Endothelial cell of umbilical vein (primary cell): ENCODE measurements at regions not wholly inside any gene's neighbourhood (a gene's known extent, or its start where the extent isn't known, plus 50 kb on each side); places are given as distances from the start of the nearest gene placed in this dataset.

Source experiments
- FOS ChIP-seq: IDR thresholded peaks from 2 replicates; pipeline ENCODE4 v1.6.1; 2011; ENCODE audit warnings: mild to moderate bottlenecking, low read length, moderate library complexity, borderline replicate concordance; ENCODE audit not compliant: insufficient read depth
- MYC ChIP-seq: IDR thresholded peaks from one replicate; pipeline ENCODE4 v1.6.1; 2011; ENCODE audit warnings: mild to moderate bottlenecking, low read depth, low read length
- POLR2AphosphoS5 ChIP-seq: IDR thresholded peaks from 2 replicates; pipeline ENCODE4 v1.6.1; 2012; ENCODE audit warnings: low read depth, mild to moderate bottlenecking, control low read depth, low read length, moderate library complexity; ENCODE audit not compliant: insufficient read depth
- TF ChIP-seq, protein P1 (sequence below), 2 donors: IDR thresholded peaks; 1 replicate in 1 of 2; 2 replicates in 1 of 2; pipeline ENCODE4 v1.5.1; 2011; ENCODE audit warnings: low read length in 2 of 2, mild to moderate bottlenecking in 2 of 2, moderate library complexity in 2 of 2, control low read depth in 1 of 2, inconsistent platforms in 1 of 2, low read depth in 1 of 2; ENCODE audit not compliant: insufficient read depth in 1 of 2; ENCODE audit errors: extremely low read depth in 1 of 2

- TF ChIP-seq MYC (no peak), FOS (no peak), POLR2AphosphoS5 (no peak)
- TF ChIP-seq, protein P1, sequence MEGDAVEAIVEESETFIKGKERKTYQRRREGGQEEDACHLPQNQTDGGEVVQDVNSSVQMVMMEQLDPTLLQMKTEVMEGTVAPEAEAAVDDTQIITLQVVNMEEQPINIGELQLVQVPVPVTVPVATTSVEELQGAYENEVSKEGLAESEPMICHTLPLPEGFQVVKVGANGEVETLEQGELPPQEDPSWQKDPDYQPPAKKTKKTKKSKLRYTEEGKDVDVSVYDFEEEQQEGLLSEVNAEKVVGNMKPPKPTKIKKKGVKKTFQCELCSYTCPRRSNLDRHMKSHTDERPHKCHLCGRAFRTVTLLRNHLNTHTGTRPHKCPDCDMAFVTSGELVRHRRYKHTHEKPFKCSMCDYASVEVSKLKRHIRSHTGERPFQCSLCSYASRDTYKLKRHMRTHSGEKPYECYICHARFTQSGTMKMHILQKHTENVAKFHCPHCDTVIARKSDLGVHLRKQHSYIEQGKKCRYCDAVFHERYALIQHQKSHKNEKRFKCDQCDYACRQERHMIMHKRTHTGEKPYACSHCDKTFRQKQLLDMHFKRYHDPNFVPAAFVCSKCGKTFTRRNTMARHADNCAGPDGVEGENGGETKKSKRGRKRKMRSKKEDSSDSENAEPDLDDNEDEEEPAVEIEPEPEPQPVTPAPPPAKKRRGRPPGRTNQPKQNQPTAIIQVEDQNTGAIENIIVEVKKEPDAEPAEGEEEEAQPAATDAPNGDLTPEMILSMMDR (IDR thresholded peaks at IDR 0.05; ENCODE audit: extremely low read depth in 1 of 2, insufficient read depth in 1 of 2, low read depth in 1 of 2, low read length in 2 of 2) = no peak
Measured at GRCh38 chrX:113980953-113981352, 602.9 kb upstream of the HTR2C start.
